ENCODE measurements at regions not wholly inside any gene's neighbourhood (a gene's known extent, or its start where the extent isn't known, plus 50 kb on each side); places are given as distances from the start of the nearest gene placed in this dataset.
A peak's percentile ranks its signal among the peaks of the same experiment; 100 is the strongest.
"Not testable (repeated sequence)": the region's sequence is repeated elsewhere in the genome, so short reads cannot be mapped to it uniquely, and the experiment has no call there.

- TF ChIP-seq CTCF (IDR thresholded peaks at IDR 0.05; ENCODE audit: low read depth, low read length): no peak
- Histone ChIP-seq H3K4me3 (ENCODE audit: low read depth, low read length) (no peak overlapping the region), H3K9me3 (ENCODE audit: severe bottlenecking) (no peaks in the 10 kb centered on the region), H3K27me3 (ENCODE audit: insufficient read depth, low read depth, severe bottlenecking) (no peaks in the 10 kb centered on the region), H3K36me3 (no peaks in the 10 kb centered on the region), H3K27ac (no peak overlapping the region)
- DNase-seq: no peak
These were observed 349.5 kb downstream of the C12orf75 start for GRCh38 chr12:105679982-105680381.

- no peaks in the 10 kb centered on the region for H3K27me3 ChIP-seq (ENCODE audit: insufficient read depth, low read depth, severe bottlenecking)
- no peak overlapping the region for H3K27ac ChIP-seq
- H3K36me3 ChIP-seq: no peaks in the 10 kb centered on the region
- DNase-seq: no peak
- no peaks in the 10 kb centered on the region for H3K9me3 ChIP-seq (ENCODE audit: severe bottlenecking)
- no peak for TF ChIP-seq CTCF (IDR thresholded peaks at IDR 0.05; ENCODE audit: low read depth, low read length)
- no peak overlapping the region for H3K4me3 ChIP-seq (ENCODE audit: low read depth, low read length)
These were observed 350.9 kb downstream of the C12orf75 start for GRCh38 chr12:105681341-105681740.

- H3K36me3 ChIP-seq; DNase-seq; H3K9me3 ChIP-seq (ENCODE audit: severe bottlenecking); H3K4me3 ChIP-seq (ENCODE audit: low read depth, low read length); H3K27me3 ChIP-seq (ENCODE audit: insufficient read depth, low read depth, severe bottlenecking); H3K27ac ChIP-seq: not testable (repeated sequence)
These were observed 352.3 kb downstream of the C12orf75 start for GRCh38 chr12:105682821-105683220.

GRCh38 chr12:105683836-105684235 is 353.3 kb downstream of the C12orf75 start:
- H3K9me3 ChIP-seq (ENCODE audit: severe bottlenecking); H3K27ac ChIP-seq; H3K36me3 ChIP-seq; H3K4me3 ChIP-seq (ENCODE audit: low read depth, low read length); DNase-seq; H3K27me3 ChIP-seq (ENCODE audit: insufficient read depth, low read depth, severe bottlenecking): not testable (repeated sequence)

- DNase-seq: peak; percentile 35
- H3K27me3 ChIP-seq (ENCODE audit: insufficient read depth, low read depth, severe bottlenecking): no peaks in the 10 kb centered on the region
- H3K4me3 ChIP-seq (ENCODE audit: low read depth, low read length): no peak overlapping the region
- no peak overlapping the region for H3K27ac ChIP-seq
- H3K9me3 ChIP-seq (ENCODE audit: severe bottlenecking): peaks cover 3% of the 10 kb centered on the region
- no peaks in the 10 kb centered on the region for H3K36me3 ChIP-seq
- no peak for TF ChIP-seq CTCF (IDR thresholded peaks at IDR 0.05; ENCODE audit: low read depth, low read length)
These were observed 367.6 kb downstream of the C12orf75 start for GRCh38 chr12:105698075-105698474.

GRCh38 chr12:105699209-105699608 is 368.7 kb downstream of the C12orf75 start:
- no peak for DNase-seq
- no peak overlapping the region for H3K4me3 ChIP-seq (ENCODE audit: low read depth, low read length)
- no peaks in the 10 kb centered on the region for H3K36me3 ChIP-seq
- H3K27ac ChIP-seq: no peak overlapping the region
- TF ChIP-seq CTCF (IDR thresholded peaks at IDR 0.05; ENCODE audit: low read depth, low read length): no peak
- peaks cover 3% of the 10 kb centered on the region for H3K9me3 ChIP-seq (ENCODE audit: severe bottlenecking)
- no peaks in the 10 kb centered on the region for H3K27me3 ChIP-seq (ENCODE audit: insufficient read depth, low read depth, severe bottlenecking)

GRCh38 chr12:105704787-105705186 is 374.3 kb downstream of the C12orf75 start:
- Histone ChIP-seq H3K27me3 (ENCODE audit: insufficient read depth, low read depth, severe bottlenecking) (no peaks in the 10 kb centered on the region), H3K36me3 (no peaks in the 10 kb centered on the region), H3K9me3 (ENCODE audit: severe bottlenecking) (no peaks in the 10 kb centered on the region), H3K4me3 (ENCODE audit: low read depth, low read length) (no peak overlapping the region), H3K27ac (no peak overlapping the region)
- DNase-seq: no peak
- no peak for TF ChIP-seq CTCF (IDR thresholded peaks at IDR 0.05; ENCODE audit: low read depth, low read length)

Data from WERI-Rb-1 (cell line).